MCF 10A (cell line): ENCODE measurements at regions not wholly inside any gene's neighbourhood (a gene's known extent, or its start where the extent isn't known, plus 50 kb on each side); places are given as distances from the start of the nearest gene placed in this dataset.
"Not testable (repeated sequence)": the region's sequence is repeated elsewhere in the genome, so short reads cannot be mapped to it uniquely, and the experiment has no call there.

Experiments
- BruUV-seq: library from RNA; stranded (reverse); fragments of 400-500 nt; replicated peaks from 2 replicates; lab custom pipeline; 2021; lab: Mats Ljungman, UMichigan
- CTCF ChIA-PET: fragments of 300-600 bp; sonication (Branson Sonifier 250); formaldehyde crosslinking; extraction: SDS; loops from one replicate; lab custom pipeline; 2021; ENCODE audit warnings: antibody characterized with exemption, inconsistent platforms; lab: Yijun Ruan, JAX
- POLR2A ChIA-PET: fragments of 300-600, 350-650 bp; sonication (Branson Sonifier 250); formaldehyde crosslinking; extraction: SDS; loops from one replicate; lab custom pipeline; 2020; ENCODE audit warnings: antibody characterized with exemption, inconsistent platforms; lab: Yijun Ruan, JAX
- DNase-seq: peaks from one replicate; pipeline ENCODE4 v3.0.0-alpha.2; 2018; ENCODE audit not compliant: unreplicated experiment
- H3K27ac Mint-ChIP-seq: one replicate; pipeline ENCODE4 v1.8.0; 2022; ENCODE audit warnings: mild to moderate bottlenecking, low read depth, mixed read lengths; ENCODE audit not compliant: unreplicated experiment
- H3K27me3 Mint-ChIP-seq: one replicate; pipeline ENCODE4 v1.8.0; 2022; ENCODE audit warnings: mixed read lengths; ENCODE audit not compliant: insufficient read depth, unreplicated experiment
- H3K36me3 Mint-ChIP-seq: one replicate; pipeline ENCODE4 v1.8.0; 2022; ENCODE audit warnings: mild to moderate bottlenecking, moderate library complexity, mixed read lengths; ENCODE audit not compliant: insufficient read depth, unreplicated experiment
- H3K4me1 Mint-ChIP-seq: one replicate; pipeline ENCODE4 v1.8.0; 2022; ENCODE audit warnings: mixed read lengths; ENCODE audit not compliant: insufficient read depth, unreplicated experiment
- H3K4me3 Mint-ChIP-seq: one replicate; pipeline ENCODE4 v1.8.0; 2022; ENCODE audit warnings: mild to moderate bottlenecking, moderate library complexity, mixed read lengths; ENCODE audit not compliant: unreplicated experiment
- H3K9me3 Mint-ChIP-seq: one replicate; pipeline ENCODE4 v1.8.0; 2022; ENCODE audit warnings: mixed read lengths; ENCODE audit not compliant: unreplicated experiment
- CTCF ChIP-seq: fragments of 200-600 bp; IDR thresholded peaks from one replicate; pipeline ENCODE4 v1.8.0; 2022; ENCODE audit warnings: antibody characterized with exemption, mild to moderate bottlenecking; ENCODE audit not compliant: unreplicated experiment
- intact Hi-C: fragments of 100-400 bp; cut with micrococcal nuclease; formaldehyde crosslinking; loops from 2 replicates; pipeline ENCODE4 v1.14.1; 2022

DNA sequence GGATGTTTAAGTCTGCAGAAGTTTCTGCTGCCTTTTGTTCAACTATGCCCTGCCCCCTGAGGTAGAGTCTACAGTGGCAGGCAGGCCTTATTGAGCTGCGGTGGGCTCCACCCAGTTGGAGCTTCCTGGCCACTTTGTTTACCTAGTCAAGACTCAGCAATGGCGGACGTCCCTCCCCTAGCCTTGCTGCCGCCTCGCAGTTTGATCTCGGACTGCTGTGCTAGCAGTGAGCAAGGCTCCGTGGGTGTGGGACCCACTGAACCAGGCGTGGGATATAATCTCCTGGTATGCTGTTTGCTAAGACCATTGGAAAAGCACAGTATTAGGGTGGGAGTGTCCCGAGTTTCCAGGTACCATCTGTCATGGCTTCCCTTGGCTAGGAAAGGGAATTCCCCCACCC is 79.4 kb upstream of the RPS6KA6 start:
- not testable (repeated sequence) for BruUV-seq
- H3K9me3 Mint-ChIP-seq = peaks cover 37% of the 10 kb centered on the region

GRCh38 chrX:84259868-84260267 is 71.9 kb upstream of the RPS6KA6 start:
- CTCF ChIA-PET = interaction anchor here (0.5 to 1.1 kb wide), 3 partner anchors 80 to 213 kb away, joined by 3 read pairs; no protein-coding TSS in a partner anchor
- Mint-ChIP-seq H3K36me3 (no peaks in the 10 kb centered on the region), H3K27ac (no peak overlapping the region), H3K27me3 (no peaks in the 10 kb centered on the region), H3K4me1 (no peaks in the 10 kb centered on the region), H3K9me3 (peaks cover 6% of the 10 kb centered on the region), H3K4me3 (no peak overlapping the region)
- BruUV-seq = no TSS peak
- POLR2A ChIA-PET = no interaction called here
- DNase-seq = no peak
- no peak for TF ChIP-seq CTCF
- intact Hi-C loops = no loop called here

More for the DNA sequence above, 79.4 kb upstream of the RPS6KA6 start:
- DNase-seq, intact Hi-C loops, H3K27ac Mint-ChIP-seq, H3K4me3 Mint-ChIP-seq, H3K4me1 Mint-ChIP-seq, H3K27me3 Mint-ChIP-seq, POLR2A ChIA-PET, H3K36me3 Mint-ChIP-seq, CTCF ChIA-PET: not testable (repeated sequence)

DNA sequence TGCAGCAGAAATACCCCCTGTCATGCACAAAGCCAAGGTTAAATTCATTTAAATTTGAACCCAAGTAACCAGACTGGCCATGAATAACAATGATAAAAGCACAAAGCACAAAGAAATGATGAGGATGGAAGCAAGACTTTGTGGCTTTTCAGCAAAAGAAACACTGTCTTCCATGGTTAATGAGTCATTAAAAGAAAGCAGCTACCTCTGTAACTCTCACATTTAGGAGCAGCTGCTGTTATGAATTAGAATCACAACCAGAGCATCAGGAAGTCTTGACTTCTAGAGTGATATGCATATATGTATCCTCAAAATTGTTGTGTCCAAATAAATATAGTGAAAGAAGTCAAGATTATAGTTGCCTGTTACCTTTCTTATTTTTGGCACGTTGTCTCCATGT is 70.7 kb upstream of the RPS6KA6 start:
- BruUV-seq = no TSS peak
- intact Hi-C loops = no loop called here

DNA sequence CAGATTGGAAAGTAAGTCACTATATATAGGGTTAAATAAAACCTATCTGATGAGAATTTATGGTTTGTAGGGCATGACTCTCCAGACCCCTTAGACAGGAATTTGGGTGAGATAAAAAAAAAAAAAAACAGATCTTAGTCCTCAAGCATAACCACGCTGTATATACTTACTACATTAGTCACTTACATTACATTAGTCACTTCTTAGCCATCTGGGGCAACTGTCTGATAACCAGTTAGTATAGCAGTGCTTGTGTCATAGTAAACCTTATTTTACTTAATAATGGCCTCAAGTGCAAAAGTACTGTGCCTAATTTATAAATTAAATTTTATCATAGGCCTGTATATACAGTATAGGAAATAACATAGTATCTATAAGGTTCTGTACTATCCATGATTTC is 60.2 kb upstream of the RPS6KA6 start:
- ChIA-PET CTCF (no interaction called here), POLR2A (no interaction called here)
- no peak for TF ChIP-seq CTCF
- no peak overlapping the region for H3K27ac Mint-ChIP-seq
- peak; percentile 18 for DNase-seq
- no peaks in the 10 kb centered on the region for H3K4me1 Mint-ChIP-seq
- no peaks in the 10 kb centered on the region for H3K9me3 Mint-ChIP-seq
- H3K27me3 Mint-ChIP-seq = no peaks in the 10 kb centered on the region
- H3K4me3 Mint-ChIP-seq = no peak overlapping the region
- H3K36me3 Mint-ChIP-seq = no peaks in the 10 kb centered on the region
- intact Hi-C loops = no loop called here
- no TSS peak for BruUV-seq

More for the DNA sequence above, 70.7 kb upstream of the RPS6KA6 start:
- CTCF ChIA-PET = interaction anchor here (1.1 kb wide), 1 partner anchor 212 kb away, joined by 3 read pairs; no protein-coding TSS in a partner anchor
- H3K9me3 Mint-ChIP-seq = no peaks in the 10 kb centered on the region
- H3K27me3 Mint-ChIP-seq = no peaks in the 10 kb centered on the region
- no peak for DNase-seq
- no peak overlapping the region for H3K4me3 Mint-ChIP-seq
- H3K4me1 Mint-ChIP-seq = no peaks in the 10 kb centered on the region
- no peak for TF ChIP-seq CTCF
- POLR2A ChIA-PET = no interaction called here
- H3K27ac Mint-ChIP-seq = no peak overlapping the region
- H3K36me3 Mint-ChIP-seq = no peaks in the 10 kb centered on the region
